ENCODE measurements at regions not wholly inside any gene's neighbourhood (a gene's known extent, or its start where the extent isn't known, plus 50 kb on each side); places are given as distances from the start of the nearest gene placed in this dataset.

DNA sequence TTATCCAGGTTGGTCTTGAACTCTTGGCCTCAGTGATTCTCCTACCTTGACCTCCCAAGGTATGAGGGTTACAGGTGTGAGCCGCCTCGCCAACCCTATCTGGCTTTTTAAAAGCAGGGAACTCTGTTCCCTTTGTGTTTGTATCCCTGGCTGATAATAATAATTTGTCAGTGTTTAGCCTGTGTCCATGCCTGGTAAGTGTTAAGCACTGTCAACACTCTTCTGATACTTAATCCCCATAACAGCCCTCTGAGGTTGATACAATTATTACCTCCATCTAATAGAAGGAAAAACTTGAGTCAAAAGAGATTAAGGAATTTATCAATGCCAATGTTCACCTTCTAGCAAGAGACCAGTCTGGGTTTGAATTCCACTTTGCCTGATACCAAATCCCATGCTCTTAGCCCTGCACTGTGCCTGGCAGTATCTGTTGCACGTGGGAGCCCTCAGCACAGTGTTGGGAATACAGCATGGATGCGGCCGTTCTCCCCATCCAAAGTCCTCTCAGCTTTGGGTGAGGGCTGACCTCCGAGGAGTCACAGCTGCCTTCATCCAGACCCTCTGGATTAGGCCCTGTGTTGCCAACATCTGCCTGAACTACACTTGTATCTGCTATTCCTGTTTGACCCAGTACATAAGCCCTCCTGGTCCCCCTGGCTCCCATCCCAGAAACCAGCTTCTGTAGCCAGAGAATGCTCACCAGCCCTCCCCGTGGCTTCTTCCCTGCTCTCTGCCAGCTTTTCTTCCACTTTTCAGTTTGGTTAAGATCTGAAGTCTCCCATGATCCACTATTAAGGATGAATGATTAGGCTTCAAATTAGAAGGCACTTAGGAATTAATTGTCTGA lies 335.6 kb upstream of the ASIC2 start:
- TF ChIP-seq, protein P1, sequence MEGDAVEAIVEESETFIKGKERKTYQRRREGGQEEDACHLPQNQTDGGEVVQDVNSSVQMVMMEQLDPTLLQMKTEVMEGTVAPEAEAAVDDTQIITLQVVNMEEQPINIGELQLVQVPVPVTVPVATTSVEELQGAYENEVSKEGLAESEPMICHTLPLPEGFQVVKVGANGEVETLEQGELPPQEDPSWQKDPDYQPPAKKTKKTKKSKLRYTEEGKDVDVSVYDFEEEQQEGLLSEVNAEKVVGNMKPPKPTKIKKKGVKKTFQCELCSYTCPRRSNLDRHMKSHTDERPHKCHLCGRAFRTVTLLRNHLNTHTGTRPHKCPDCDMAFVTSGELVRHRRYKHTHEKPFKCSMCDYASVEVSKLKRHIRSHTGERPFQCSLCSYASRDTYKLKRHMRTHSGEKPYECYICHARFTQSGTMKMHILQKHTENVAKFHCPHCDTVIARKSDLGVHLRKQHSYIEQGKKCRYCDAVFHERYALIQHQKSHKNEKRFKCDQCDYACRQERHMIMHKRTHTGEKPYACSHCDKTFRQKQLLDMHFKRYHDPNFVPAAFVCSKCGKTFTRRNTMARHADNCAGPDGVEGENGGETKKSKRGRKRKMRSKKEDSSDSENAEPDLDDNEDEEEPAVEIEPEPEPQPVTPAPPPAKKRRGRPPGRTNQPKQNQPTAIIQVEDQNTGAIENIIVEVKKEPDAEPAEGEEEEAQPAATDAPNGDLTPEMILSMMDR (IDR thresholded peaks at IDR 0.05; ENCODE audit: low read depth, low read length): no peak
- DNase-seq (ENCODE audit: low read depth, low spot score): no peak
- in situ Hi-C loops (cut with HindIII; ENCODE audit: low sequenced_read_pairs): no loop called here
- no peak overlapping the region for H3K4me3 ChIP-seq (ENCODE audit: low read depth, low read length)

DNA sequence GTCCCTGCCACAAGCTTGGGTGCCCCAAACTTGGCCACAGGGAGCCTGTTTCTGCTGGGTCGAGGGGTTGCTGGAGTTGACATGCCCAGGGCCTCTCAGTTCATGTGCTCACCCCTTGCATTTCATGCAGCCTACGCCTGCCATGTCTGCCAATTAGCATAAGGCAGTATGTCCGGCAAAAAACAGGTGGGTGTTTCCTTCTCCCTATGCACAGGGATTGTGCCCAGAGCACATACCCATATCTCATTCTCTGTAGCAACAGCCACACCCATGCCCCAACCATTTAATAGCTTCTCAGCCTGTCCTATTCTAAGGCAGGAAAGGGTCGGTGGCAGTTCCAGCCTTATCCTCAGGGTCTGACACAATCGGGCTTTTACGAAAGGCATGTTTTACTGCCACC lies 340.4 kb upstream of the ASIC2 start:
- DNase-seq (ENCODE audit: low read depth, low spot score): no peak
- in situ Hi-C loops (cut with HindIII; ENCODE audit: low sequenced_read_pairs): no loop called here
- H3K4me3 ChIP-seq (ENCODE audit: low read depth, low read length): no peak overlapping the region
- TF ChIP-seq, protein P1 (IDR thresholded peaks at IDR 0.05; ENCODE audit: low read depth, low read length): no peak

DNA sequence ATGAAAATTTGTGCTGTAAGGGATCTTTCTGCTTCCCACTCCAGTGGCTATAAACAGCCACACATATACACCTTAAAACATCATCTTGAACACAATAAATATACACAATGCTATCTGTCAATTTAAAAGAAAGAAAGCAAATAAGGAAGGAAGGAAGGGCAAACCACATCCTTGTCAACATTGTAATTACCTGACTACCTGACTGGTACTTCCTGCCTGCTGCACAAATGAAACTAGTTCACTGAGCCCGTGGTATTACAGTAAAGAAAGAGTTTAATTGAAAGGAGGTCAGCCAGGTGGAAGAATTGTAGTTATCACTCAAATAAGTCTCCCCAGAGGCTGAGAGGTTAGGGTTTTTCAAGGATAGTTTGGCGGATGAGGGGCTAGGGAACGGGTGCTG lies 344.4 kb upstream of the ASIC2 start:
- in situ Hi-C loops (cut with HindIII; ENCODE audit: low sequenced_read_pairs): no loop called here
- TF ChIP-seq, protein P1 (IDR thresholded peaks at IDR 0.05; ENCODE audit: low read depth, low read length): no peak
- DNase-seq (ENCODE audit: low read depth, low spot score): no peak

DNA sequence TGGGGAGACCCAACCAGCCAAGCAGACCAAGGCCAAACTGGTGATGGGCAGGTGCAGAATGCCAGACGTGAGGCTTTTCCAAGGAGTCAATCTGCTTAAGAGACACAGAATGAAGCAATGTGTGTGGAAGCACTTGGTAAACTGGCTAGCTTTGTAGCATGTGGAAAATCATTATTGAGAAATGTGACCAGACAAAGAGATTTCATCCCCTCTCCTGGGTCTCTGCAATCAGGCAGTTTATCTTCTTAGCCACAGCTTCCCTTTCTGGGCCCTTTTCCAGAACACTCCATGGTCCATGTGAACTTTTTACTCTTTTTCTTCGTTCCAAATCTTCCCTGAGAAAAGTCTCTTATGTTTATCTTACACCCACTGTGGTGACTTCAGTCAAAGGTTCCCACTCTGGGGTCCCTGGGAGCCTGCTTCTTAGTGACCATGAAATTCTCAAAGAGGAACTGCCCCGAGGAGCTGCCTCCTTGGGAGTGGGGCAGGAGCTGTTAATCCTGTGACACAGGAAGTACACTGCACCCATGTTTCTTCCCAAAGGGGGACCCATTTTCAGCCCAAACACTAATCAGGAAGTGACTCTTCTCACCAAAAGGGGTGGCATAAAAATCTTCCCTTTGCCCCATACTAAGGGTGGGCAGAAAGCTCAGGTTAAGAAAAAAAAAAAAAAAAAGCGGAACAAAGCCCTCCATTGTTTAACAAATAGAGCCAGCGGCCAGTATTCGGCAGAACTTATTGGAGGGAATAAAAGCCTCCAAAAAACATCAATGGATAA lies 346.2 kb upstream of the ASIC2 start:
- DNase-seq (ENCODE audit: low read depth, low spot score): no peak
- TF ChIP-seq, protein P1 (IDR thresholded peaks at IDR 0.05; ENCODE audit: low read depth, low read length): no peak
- in situ Hi-C loops (cut with HindIII; ENCODE audit: low sequenced_read_pairs): no loop called here
- no peak overlapping the region for H3K4me3 ChIP-seq (ENCODE audit: low read depth, low read length)

More for the DNA sequence above, 344.4 kb upstream of the ASIC2 start:
- no peak overlapping the region for H3K4me3 ChIP-seq (ENCODE audit: low read depth, low read length)

DNA sequence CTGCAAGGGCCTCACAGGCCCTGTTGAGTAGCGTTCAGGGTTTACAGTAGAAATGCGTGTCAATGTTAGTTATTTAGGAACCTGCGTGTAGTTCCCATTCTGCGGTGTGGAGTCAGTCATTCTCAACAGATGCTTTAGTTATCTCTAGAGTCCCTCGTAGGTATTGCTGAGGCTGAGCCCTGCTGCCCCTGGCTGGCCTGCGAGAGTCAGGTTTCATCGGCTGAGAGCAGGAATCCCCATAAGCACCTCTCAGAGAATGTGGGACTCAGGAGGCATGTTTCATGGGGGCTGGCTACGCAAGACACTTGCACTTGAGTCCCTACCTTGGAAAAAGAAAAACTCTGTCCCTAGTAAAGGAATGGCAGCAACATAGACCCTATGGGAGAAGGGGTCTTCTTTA lies 347.5 kb upstream of the ASIC2 start:
- in situ Hi-C loops (cut with HindIII; ENCODE audit: low sequenced_read_pairs): no loop called here
- no peak overlapping the region for H3K4me3 ChIP-seq (ENCODE audit: low read depth, low read length)
- TF ChIP-seq, protein P1 (IDR thresholded peaks at IDR 0.05; ENCODE audit: low read depth, low read length): no peak
- no peak for DNase-seq (ENCODE audit: low read depth, low spot score)

DNA sequence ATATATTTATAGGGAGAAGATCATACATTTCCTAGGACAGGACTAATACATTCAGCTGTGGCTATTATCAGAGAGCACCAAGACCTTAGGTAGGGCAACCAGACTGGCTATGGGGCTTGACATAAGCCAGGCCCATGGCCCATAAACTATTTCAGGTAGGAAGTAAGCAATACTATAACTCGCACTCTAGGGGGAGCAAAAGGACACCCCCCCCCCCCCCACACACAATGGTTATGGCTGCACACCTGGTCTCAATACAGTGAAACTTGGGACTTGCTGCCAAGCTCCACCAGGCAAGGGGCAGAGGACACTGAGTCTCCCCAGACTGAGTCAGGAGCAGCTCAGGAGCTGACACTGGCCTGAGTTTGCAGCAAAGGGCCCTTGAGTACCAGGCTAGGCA lies 348.9 kb upstream of the ASIC2 start:
- DNase-seq (ENCODE audit: low read depth, low spot score): no peak
- no peak overlapping the region for H3K4me3 ChIP-seq (ENCODE audit: low read depth, low read length)
- in situ Hi-C loops (cut with HindIII; ENCODE audit: low sequenced_read_pairs): no loop called here
- TF ChIP-seq, protein P1 (IDR thresholded peaks at IDR 0.05; ENCODE audit: low read depth, low read length): no peak
